NOMO-1 (cell line): ENCODE measurements at regions not wholly inside any gene's neighbourhood (a gene's known extent, or its start where the extent isn't known, plus 50 kb on each side); places are given as distances from the start of the nearest gene placed in this dataset.
"Not testable (repeated sequence)": the region's sequence is repeated elsewhere in the genome, so short reads cannot be mapped to it uniquely, and the experiment has no call there.

ENCODE experiments used
- DNase-seq, 2 experiments: peaks; one replicate each; lab custom pipeline; 2025; ENCODE audit not compliant: unreplicated experiment in 2 of 2; lab: John Stamatoyannopoulos, UW

GRCh38 chr5:62934319-62934718, 355.7 kb downstream of the LRRC70 start:
- no peak for DNase-seq

GRCh38 chr5:62933261-62933660, 354.6 kb downstream of the LRRC70 start:
- no peak for DNase-seq

GRCh38 chr5:62931153-62931950, 352.7 kb downstream of the LRRC70 start:
- DNase-seq = no peak

GRCh38 chr5:62922191-62922590, 343.6 kb downstream of the LRRC70 start:
- no peak for DNase-seq

GRCh38 chr5:62920856-62921255, 342.2 kb downstream of the LRRC70 start:
- no peak for DNase-seq

GRCh38 chr5:62909326-62909725, 330.7 kb downstream of the LRRC70 start:
- no peak for DNase-seq

- DNase-seq = no peak
Measured at GRCh38 chr5:62902126-62902525, 323.5 kb downstream of the LRRC70 start.

- DNase-seq = no peak
Measured at GRCh38 chr5:62900976-62901375, 322.4 kb downstream of the LRRC70 start.

GRCh38 chr5:62896121-62896893, 317.7 kb downstream of the LRRC70 start:
- no peak for DNase-seq

- no peak for DNase-seq
Measured at GRCh38 chr5:62886603-62887315, 308.1 kb downstream of the LRRC70 start.

- DNase-seq = not testable (repeated sequence)
Measured at GRCh38 chr5:62837330-62837729, 258.7 kb downstream of the LRRC70 start.

- no peak for DNase-seq
Measured at GRCh38 chr5:62829604-62829986, 251.0 kb downstream of the LRRC70 start.

- DNase-seq = no peak
Measured at GRCh38 chr5:62828742-62829603, 250.4 kb downstream of the LRRC70 start.

GRCh38 chr5:62825623-62826220, 247.1 kb downstream of the LRRC70 start:
- no peak for DNase-seq

GRCh38 chr5:62824936-62825335, 246.3 kb downstream of the LRRC70 start:
- DNase-seq = no peak

GRCh38 chr5:62817043-62817442, 238.4 kb downstream of the LRRC70 start:
- DNase-seq = not testable (repeated sequence)

- no peak for DNase-seq
Measured at GRCh38 chr5:62814991-62815390, 236.4 kb downstream of the LRRC70 start.

GRCh38 chr5:62812621-62813255, 234.1 kb downstream of the LRRC70 start:
- DNase-seq = no peak

- DNase-seq = not testable (repeated sequence)
Measured at GRCh38 chr5:62804819-62805218, 226.2 kb downstream of the LRRC70 start.

GRCh38 chr5:62795926-62796325, 217.3 kb downstream of the LRRC70 start:
- DNase-seq = no peak
